ENCODE measurements at regions not wholly inside any gene's neighbourhood (a gene's known extent, or its start where the extent isn't known, plus 50 kb on each side); places are given as distances from the start of the nearest gene placed in this dataset.

DNA sequence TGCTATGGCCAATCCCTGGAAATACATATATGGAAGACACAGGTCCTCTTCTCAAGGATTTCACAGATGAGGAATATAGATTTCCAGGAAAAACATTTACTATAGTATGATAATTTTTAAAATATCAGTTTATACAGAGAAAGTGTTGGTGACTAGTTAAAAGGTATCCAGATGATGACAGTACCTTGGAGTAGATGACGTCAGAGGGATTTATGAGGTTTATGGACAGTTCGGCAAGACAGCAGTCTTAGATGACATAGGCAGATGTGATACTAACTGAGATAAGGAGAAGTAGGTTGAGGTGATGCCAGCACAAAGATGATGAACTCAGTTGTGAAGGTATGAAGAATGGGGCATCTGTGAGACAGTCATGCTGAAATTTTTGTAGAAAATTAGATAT, 750.3 kb downstream of the PRELID2 start:
- Histone ChIP-seq H3K9me3 (ENCODE audit: insufficient read depth, low read length) (no peaks in the 10 kb centered on the region), H3K4me2 (ENCODE audit: low read length) (no peak overlapping the region), H3K9ac (ENCODE audit: low read length) (no peak overlapping the region), H4K20me1 (ENCODE audit: insufficient read depth, low read length) (no peaks in the 10 kb centered on the region), H2AFZ (ENCODE audit: low read depth, low read length) (no peak overlapping the region), H3K4me1 (ENCODE audit: low read length) (no peaks in the 10 kb centered on the region), H3K27me3 (ENCODE audit: low read depth, low read length) (no peaks in the 10 kb centered on the region), H3K4me3 (ENCODE audit: low read length) (no peak overlapping the region), H3K27ac (ENCODE audit: low read length) (no peak overlapping the region), H3K36me3 (replicated peaks; ENCODE audit: low read depth, low read length) (no peaks in the 10 kb centered on the region), H3K79me2 (ENCODE audit: low read length) (no peaks in the 10 kb centered on the region)
- no peak for TF ChIP-seq EZH2phosphoT487 (IDR thresholded peaks at IDR 0.05; ENCODE audit: low read depth)
- TF ChIP-seq, protein P1, sequence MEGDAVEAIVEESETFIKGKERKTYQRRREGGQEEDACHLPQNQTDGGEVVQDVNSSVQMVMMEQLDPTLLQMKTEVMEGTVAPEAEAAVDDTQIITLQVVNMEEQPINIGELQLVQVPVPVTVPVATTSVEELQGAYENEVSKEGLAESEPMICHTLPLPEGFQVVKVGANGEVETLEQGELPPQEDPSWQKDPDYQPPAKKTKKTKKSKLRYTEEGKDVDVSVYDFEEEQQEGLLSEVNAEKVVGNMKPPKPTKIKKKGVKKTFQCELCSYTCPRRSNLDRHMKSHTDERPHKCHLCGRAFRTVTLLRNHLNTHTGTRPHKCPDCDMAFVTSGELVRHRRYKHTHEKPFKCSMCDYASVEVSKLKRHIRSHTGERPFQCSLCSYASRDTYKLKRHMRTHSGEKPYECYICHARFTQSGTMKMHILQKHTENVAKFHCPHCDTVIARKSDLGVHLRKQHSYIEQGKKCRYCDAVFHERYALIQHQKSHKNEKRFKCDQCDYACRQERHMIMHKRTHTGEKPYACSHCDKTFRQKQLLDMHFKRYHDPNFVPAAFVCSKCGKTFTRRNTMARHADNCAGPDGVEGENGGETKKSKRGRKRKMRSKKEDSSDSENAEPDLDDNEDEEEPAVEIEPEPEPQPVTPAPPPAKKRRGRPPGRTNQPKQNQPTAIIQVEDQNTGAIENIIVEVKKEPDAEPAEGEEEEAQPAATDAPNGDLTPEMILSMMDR (IDR thresholded peaks at IDR 0.05; ENCODE audit: low read depth, low read length) = no peak

DNA sequence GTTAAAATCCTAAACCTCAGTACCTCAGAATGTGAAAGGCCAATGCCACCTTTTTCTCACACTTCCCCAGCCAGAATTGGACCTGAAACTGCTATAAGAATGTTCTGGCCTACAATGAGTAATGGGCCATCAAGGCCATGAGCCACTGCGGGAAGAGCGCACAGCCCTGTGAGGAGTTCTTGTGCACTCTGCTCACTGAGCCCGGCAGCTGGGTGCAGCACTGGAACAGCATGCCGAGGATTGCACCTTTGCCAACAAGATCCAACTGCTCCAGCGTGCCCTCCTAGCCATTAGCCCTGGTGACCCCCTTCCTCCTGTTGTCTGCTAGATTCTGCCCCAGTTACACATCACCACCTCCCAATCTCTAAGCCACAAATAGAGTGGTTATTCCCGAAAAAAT, 758.1 kb downstream of the PRELID2 start:
- H4K20me1 ChIP-seq (ENCODE audit: insufficient read depth, low read length) = no peaks in the 10 kb centered on the region
- no peak overlapping the region for H3K4me2 ChIP-seq (ENCODE audit: low read length)
- no peaks in the 10 kb centered on the region for H3K79me2 ChIP-seq (ENCODE audit: low read length)
- no peak overlapping the region for H3K9ac ChIP-seq (ENCODE audit: low read length)
- TF ChIP-seq EZH2phosphoT487 (IDR thresholded peaks at IDR 0.05; ENCODE audit: low read depth) = no peak
- TF ChIP-seq, protein P1 (IDR thresholded peaks at IDR 0.05; ENCODE audit: low read depth, low read length) = no peak
- H3K4me3 ChIP-seq (ENCODE audit: low read length) = no peak overlapping the region
- H3K27ac ChIP-seq (ENCODE audit: low read length) = no peak overlapping the region
- no peaks in the 10 kb centered on the region for H3K36me3 ChIP-seq (replicated peaks; ENCODE audit: low read depth, low read length)
- no peaks in the 10 kb centered on the region for H3K9me3 ChIP-seq (ENCODE audit: insufficient read depth, low read length)
- H3K4me1 ChIP-seq (ENCODE audit: low read length) = no peaks in the 10 kb centered on the region
- H3K27me3 ChIP-seq (ENCODE audit: low read depth, low read length) = no peaks in the 10 kb centered on the region
- H2AFZ ChIP-seq (ENCODE audit: low read depth, low read length) = no peak overlapping the region

DNA sequence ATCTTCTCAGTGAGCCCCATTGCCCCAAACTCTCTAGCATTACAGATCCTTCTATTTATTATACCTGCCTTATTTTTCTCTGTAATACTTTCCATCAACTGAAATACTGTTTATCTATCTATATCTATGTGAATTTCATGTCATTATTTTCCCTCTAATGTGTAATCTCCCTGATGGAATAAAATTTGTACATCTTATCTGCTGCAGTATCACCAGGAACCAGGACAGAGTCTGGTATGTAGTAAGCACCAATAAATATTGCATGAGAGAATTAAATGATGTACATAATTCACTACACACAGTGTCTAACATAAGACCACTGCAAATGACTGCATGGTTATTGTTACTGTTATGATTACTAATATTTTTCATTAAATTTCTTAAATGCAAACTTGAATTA, 759.1 kb downstream of the PRELID2 start:
- Histone ChIP-seq H4K20me1 (ENCODE audit: insufficient read depth, low read length) (no peaks in the 10 kb centered on the region), H3K4me3 (ENCODE audit: low read length) (no peak overlapping the region), H3K36me3 (replicated peaks; ENCODE audit: low read depth, low read length) (no peaks in the 10 kb centered on the region)

DNA sequence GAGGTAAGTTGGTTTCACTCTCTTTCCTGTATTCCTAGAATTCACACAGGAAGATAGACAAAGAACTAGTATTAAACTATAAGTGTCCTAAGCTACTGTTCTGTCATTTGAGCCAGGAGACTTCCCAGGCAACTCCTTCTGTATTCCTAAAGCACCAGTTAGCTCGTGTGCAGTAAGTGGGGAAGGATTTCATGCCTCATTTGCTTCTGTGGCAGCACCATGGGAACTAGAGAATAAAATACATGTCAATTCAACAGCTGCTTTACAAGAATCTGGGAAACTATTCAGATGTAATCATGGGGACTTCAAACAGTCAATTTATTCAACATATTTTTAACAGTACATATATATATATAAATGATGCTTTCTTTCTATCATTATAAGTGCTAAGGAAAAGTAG, 762.3 kb downstream of the PRELID2 start:
- Histone ChIP-seq H3K79me2 (ENCODE audit: low read length) (no peaks in the 10 kb centered on the region), H3K27me3 (ENCODE audit: low read depth, low read length) (no peaks in the 10 kb centered on the region), H4K20me1 (ENCODE audit: insufficient read depth, low read length) (no peaks in the 10 kb centered on the region), H2AFZ (ENCODE audit: low read depth, low read length) (no peak overlapping the region), H3K9ac (ENCODE audit: low read length) (no peak overlapping the region), H3K4me3 (ENCODE audit: low read length) (no peak overlapping the region), H3K27ac (ENCODE audit: low read length) (no peak overlapping the region), H3K9me3 (ENCODE audit: insufficient read depth, low read length) (no peaks in the 10 kb centered on the region), H3K4me2 (ENCODE audit: low read length) (no peak overlapping the region), H3K36me3 (replicated peaks; ENCODE audit: low read depth, low read length) (no peaks in the 10 kb centered on the region), H3K4me1 (ENCODE audit: low read length) (no peaks in the 10 kb centered on the region)
- no peak for TF ChIP-seq EZH2phosphoT487 (IDR thresholded peaks at IDR 0.05; ENCODE audit: low read depth)

More for the DNA sequence above, 759.1 kb downstream of the PRELID2 start:
- TF ChIP-seq EZH2phosphoT487 (IDR thresholded peaks at IDR 0.05; ENCODE audit: low read depth) = no peak
- TF ChIP-seq, protein P1 (IDR thresholded peaks at IDR 0.05; ENCODE audit: low read depth, low read length) = no peak
- no peak overlapping the region for H3K9ac ChIP-seq (ENCODE audit: low read length)
- no peak overlapping the region for H3K4me2 ChIP-seq (ENCODE audit: low read length)
- no peaks in the 10 kb centered on the region for H3K4me1 ChIP-seq (ENCODE audit: low read length)
- no peak overlapping the region for H3K27ac ChIP-seq (ENCODE audit: low read length)
- no peaks in the 10 kb centered on the region for H3K9me3 ChIP-seq (ENCODE audit: insufficient read depth, low read length)
- H3K27me3 ChIP-seq (ENCODE audit: low read depth, low read length) = no peaks in the 10 kb centered on the region
- H3K79me2 ChIP-seq (ENCODE audit: low read length) = no peaks in the 10 kb centered on the region
- no peak overlapping the region for H2AFZ ChIP-seq (ENCODE audit: low read depth, low read length)

DNA sequence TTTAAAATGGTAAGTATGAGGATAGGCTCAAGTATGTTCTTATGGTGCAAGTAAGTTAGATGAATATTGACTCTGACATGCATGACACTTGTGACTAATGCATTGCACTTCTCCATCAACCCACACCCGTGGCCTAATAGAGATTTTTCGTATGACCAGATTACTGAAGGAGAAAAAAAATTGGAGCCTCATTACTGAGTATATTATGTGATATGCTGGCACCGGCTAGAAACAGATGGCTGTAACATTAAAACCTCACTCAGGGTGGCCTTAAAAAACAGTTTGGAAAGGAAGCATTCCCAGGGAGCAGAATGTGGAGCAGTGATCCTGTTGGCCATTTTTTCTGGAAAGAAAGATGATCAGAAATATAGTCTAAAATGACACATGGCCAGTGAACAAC, 766.4 kb downstream of the PRELID2 start:
- H3K9me3 ChIP-seq (ENCODE audit: insufficient read depth, low read length) = no peaks in the 10 kb centered on the region
- no peaks in the 10 kb centered on the region for H3K79me2 ChIP-seq (ENCODE audit: low read length)
- no peak for TF ChIP-seq EZH2phosphoT487 (IDR thresholded peaks at IDR 0.05; ENCODE audit: low read depth)
- TF ChIP-seq, protein P1 (IDR thresholded peaks at IDR 0.05; ENCODE audit: low read depth, low read length) = no peak
- H3K27me3 ChIP-seq (ENCODE audit: low read depth, low read length) = no peaks in the 10 kb centered on the region
- no peak overlapping the region for H3K4me2 ChIP-seq (ENCODE audit: low read length)
- H3K4me1 ChIP-seq (ENCODE audit: low read length) = no peaks in the 10 kb centered on the region
- no peaks in the 10 kb centered on the region for H3K36me3 ChIP-seq (replicated peaks; ENCODE audit: low read depth, low read length)
- H3K4me3 ChIP-seq (ENCODE audit: low read length) = no peak overlapping the region
- no peak overlapping the region for H3K27ac ChIP-seq (ENCODE audit: low read length)
- H3K9ac ChIP-seq (ENCODE audit: low read length) = no peak overlapping the region
- no peaks in the 10 kb centered on the region for H4K20me1 ChIP-seq (ENCODE audit: insufficient read depth, low read length)
- H2AFZ ChIP-seq (ENCODE audit: low read depth, low read length) = no peak overlapping the region
